ENCODE measurements at regions not wholly inside any gene's neighbourhood (a gene's known extent, or its start where the extent isn't known, plus 50 kb on each side); places are given as distances from the start of the nearest gene placed in this dataset.

DNA sequence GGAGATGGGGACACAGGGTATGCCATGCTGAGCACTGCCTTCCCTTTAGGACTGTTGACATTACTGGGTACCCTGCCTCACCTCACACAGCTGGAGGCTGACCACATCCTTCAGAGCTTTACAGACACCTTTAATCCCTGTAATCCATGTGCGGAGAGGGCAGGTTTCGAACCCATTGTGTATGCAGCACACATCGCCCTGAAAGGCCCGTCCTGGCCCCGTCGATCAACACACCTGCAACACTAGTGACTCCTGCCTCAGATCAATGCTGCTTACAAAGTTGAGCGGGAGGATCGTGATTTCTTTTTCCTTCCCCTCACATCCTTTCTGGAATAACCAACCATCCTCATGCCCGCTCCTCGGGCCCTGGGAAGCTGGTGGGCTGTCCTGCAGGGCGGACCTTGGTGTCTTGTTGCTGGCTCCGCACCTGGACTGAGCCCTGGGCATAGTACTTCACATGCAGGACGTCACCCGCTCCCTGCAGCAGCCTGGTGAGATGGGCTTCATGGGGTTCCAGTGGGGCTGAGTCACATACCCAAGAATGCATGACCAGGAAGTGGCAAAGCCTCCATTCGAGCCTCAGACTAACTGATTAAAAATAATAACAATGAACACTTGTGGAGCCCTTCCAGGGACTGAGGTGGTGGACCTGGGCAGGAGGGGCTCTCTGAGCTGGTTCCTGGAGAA is 403.6 kb downstream of the PTPRU start:
- no peak for DNase-seq (ENCODE audit: low read depth, low spot score)
- dilution Hi-C loops (cut with MboI; ENCODE audit: extremely low pct_ligation_motif_present, low sequenced_read_pairs), result no loop called here
- H4K20me1 ChIP-seq (ENCODE audit: control insufficient read depth, extremely low read depth, insufficient read depth, low read length), result no peaks in the 10 kb centered on the region
- H3K9me3 ChIP-seq (ENCODE audit: control insufficient read depth, low read depth, low read length), result no peaks in the 10 kb centered on the region
- H3K79me2 ChIP-seq (ENCODE audit: control insufficient read depth, insufficient read depth, low read length), result no peaks in the 10 kb centered on the region
- H3K36me3 ChIP-seq (ENCODE audit: control insufficient read depth in 2 of 2, extremely low read depth in 1 of 2, insufficient read depth in 2 of 2, low read length in 2 of 2), result no peaks in the 10 kb centered on the region
- no peaks in the 10 kb centered on the region for H3K27me3 ChIP-seq (ENCODE audit: control insufficient read depth, extremely low read depth, insufficient read depth, low read length)
- no peak for TF ChIP-seq CTCF (optimal IDR thresholded peaks at IDR 0.05 in 1 of 3, IDR thresholded peaks at IDR 0.05 in 1 of 3, conservative IDR thresholded peaks at IDR 0.05 in 1 of 3; ENCODE audit: extremely low read depth in 1 of 3, insufficient read depth in 2 of 3, low read length in 3 of 3)
- no peak for TF ChIP-seq EZH2 (IDR thresholded peaks at IDR 0.05; ENCODE audit: low read length)
- peak overlapping the region; percentile 32 for H3K27ac ChIP-seq (ENCODE audit: control insufficient read depth, insufficient read depth, low read length)
- FAIRE-seq, result peak; percentile 95
- no peaks in the 10 kb centered on the region for H3K9me1 ChIP-seq (ENCODE audit: control insufficient read depth, extremely low read depth, insufficient read depth, low read length)
- peaks cover 23% of the 10 kb centered on the region for H3K4me1 ChIP-seq (ENCODE audit: control insufficient read depth, extremely low read depth, insufficient read depth, low read length)
- H2AFZ ChIP-seq (ENCODE audit: control insufficient read depth, low read length), result peak overlapping the region; percentile 73
- H3K9ac ChIP-seq (ENCODE audit: control insufficient read depth, extremely low read depth, insufficient read depth, low read length), result no peak overlapping the region
- no peak overlapping the region for H3K4me3 ChIP-seq (ENCODE audit: control insufficient read depth in 2 of 3, extremely low read depth in 1 of 3, insufficient read depth in 2 of 3, low read depth in 1 of 3, low read length in 3 of 3)
- peak overlapping the region; percentile 57 for H3K4me2 ChIP-seq (ENCODE audit: control insufficient read depth, extremely low read depth, insufficient read depth, low read depth, low read length)

DNA sequence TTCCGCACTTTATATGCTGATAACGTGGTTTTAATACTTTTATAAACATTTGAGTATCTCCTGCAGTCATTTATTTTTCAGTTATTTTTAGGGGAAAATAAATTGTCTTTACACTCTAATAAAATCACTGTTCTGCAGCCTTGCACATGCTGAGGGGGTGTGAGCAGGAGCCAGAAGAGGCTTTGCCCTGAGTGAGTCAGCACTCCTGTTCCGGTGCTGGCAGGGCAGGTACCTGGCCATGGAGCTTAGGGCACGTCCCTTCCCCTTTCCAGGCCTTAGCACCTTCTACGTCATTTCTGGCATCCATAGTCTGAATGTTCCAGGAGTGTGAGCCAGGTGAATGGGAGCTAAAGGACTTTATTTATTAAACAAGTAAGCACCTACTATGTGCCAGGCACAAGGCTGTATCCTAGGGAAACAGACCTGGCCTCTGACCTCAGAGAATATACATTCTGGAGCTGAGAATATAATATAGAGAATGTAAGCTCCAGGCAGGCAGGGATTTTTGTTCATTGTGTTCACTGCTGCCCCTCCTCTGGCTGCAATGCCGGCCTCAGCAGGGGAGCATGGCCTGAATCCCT is 402.9 kb downstream of the PTPRU start:
- Histone ChIP-seq H3K4me3 (ENCODE audit: control insufficient read depth in 2 of 3, extremely low read depth in 1 of 3, insufficient read depth in 2 of 3, low read depth in 1 of 3, low read length in 3 of 3) (no peak overlapping the region), H3K9ac (ENCODE audit: control insufficient read depth, extremely low read depth, insufficient read depth, low read length) (no peak overlapping the region), H3K9me1 (ENCODE audit: control insufficient read depth, extremely low read depth, insufficient read depth, low read length) (no peaks in the 10 kb centered on the region), H3K4me1 (ENCODE audit: control insufficient read depth, extremely low read depth, insufficient read depth, low read length) (peaks cover 28% of the 10 kb centered on the region), H3K79me2 (ENCODE audit: control insufficient read depth, insufficient read depth, low read length) (no peaks in the 10 kb centered on the region), H2AFZ (ENCODE audit: control insufficient read depth, low read length) (no peak overlapping the region), H3K27ac (ENCODE audit: control insufficient read depth, insufficient read depth, low read length) (peak overlapping the region; percentile 16), H3K4me2 (ENCODE audit: control insufficient read depth, extremely low read depth, insufficient read depth, low read depth, low read length) (peak overlapping the region; percentile 2), H3K36me3 (ENCODE audit: control insufficient read depth in 2 of 2, extremely low read depth in 1 of 2, insufficient read depth in 2 of 2, low read length in 2 of 2) (no peaks in the 10 kb centered on the region), H4K20me1 (ENCODE audit: control insufficient read depth, extremely low read depth, insufficient read depth, low read length) (no peaks in the 10 kb centered on the region), H3K27me3 (ENCODE audit: control insufficient read depth, extremely low read depth, insufficient read depth, low read length) (no peaks in the 10 kb centered on the region), H3K9me3 (ENCODE audit: control insufficient read depth, low read depth, low read length) (no peaks in the 10 kb centered on the region)
- TF ChIP-seq EZH2 (IDR thresholded peaks at IDR 0.05; ENCODE audit: low read length), result no peak
- no peak for TF ChIP-seq CTCF (optimal IDR thresholded peaks at IDR 0.05 in 1 of 3, IDR thresholded peaks at IDR 0.05 in 1 of 3, conservative IDR thresholded peaks at IDR 0.05 in 1 of 3; ENCODE audit: extremely low read depth in 1 of 3, insufficient read depth in 2 of 3, low read length in 3 of 3)
- DNase-seq (ENCODE audit: low read depth, low spot score) (no peak), FAIRE-seq (peak; percentile 95)
- dilution Hi-C loops (cut with MboI; ENCODE audit: extremely low pct_ligation_motif_present, low sequenced_read_pairs), result no loop called here

Measured in keratinocyte (primary cell).